Lung (tissue), 11 donors: ENCODE measurements at regions not wholly inside any gene's neighbourhood (a gene's known extent, or its start where the extent isn't known, plus 50 kb on each side); places are given as distances from the start of the nearest gene placed in this dataset.
A peak's percentile ranks its signal among the peaks of the same experiment; 100 is the strongest.

Experiments
- ATAC-seq: fragments of 200-7000 bp; cut with Tn5 transposase; one replicate; pipeline ENCODE4 v1.9.1; 2020; ENCODE audit warnings: moderate number of reproducible peaks; ENCODE audit not compliant: insufficient read depth, low FRiP score
- DNase-seq, 3 donors: peaks; one replicate each; pipeline ENCODE4 v3.0.0-alpha.2; 2013 to 2017
- H3K27ac ChIP-seq, 2 donors: one replicate each; pipeline ENCODE4 v1.5.1; 2013; ENCODE audit warnings: mild to moderate bottlenecking in 2 of 2, moderate library complexity in 2 of 2, control low read depth in 1 of 2, inconsistent platforms in 1 of 2, low read depth in 1 of 2, low read length in 1 of 2
- H3K27me3 ChIP-seq, 3 donors: one replicate each; pipeline ENCODE4 v1.5.1; 2013; ENCODE audit warnings: low read length in 2 of 3; ENCODE audit not compliant: control insufficient read depth in 3 of 3, insufficient read depth in 3 of 3
- H3K36me3 ChIP-seq, 4 donors: one replicate each; pipeline ENCODE4 v1.5.1; 2013; ENCODE audit warnings: low read length in 4 of 4, mild to moderate bottlenecking in 1 of 4, moderate library complexity in 1 of 4; ENCODE audit not compliant: control insufficient read depth in 4 of 4, insufficient read depth in 4 of 4
- H3K4me1 ChIP-seq, 5 donors: one replicate each; pipeline ENCODE4 v1.5.1; 2013; ENCODE audit warnings: low read length in 5 of 5, mild to moderate bottlenecking in 2 of 5, moderate library complexity in 1 of 5; ENCODE audit not compliant: control insufficient read depth in 5 of 5, insufficient read depth in 5 of 5
- H3K4me3 ChIP-seq: one replicate; pipeline ENCODE4 v1.5.1; 2013; ENCODE audit warnings: mild to moderate bottlenecking, control low read depth, moderate library complexity
- H3K9ac ChIP-seq, 2 donors: one replicate each; pipeline ENCODE4 v1.5.1; 2013; ENCODE audit warnings: low read length in 2 of 2, control low read depth in 1 of 2; ENCODE audit not compliant: insufficient read depth in 1 of 2
- H3K9me3 ChIP-seq, 4 donors: one replicate each; pipeline ENCODE4 v1.5.1; 2013; ENCODE audit warnings: low read length in 3 of 4, mild to moderate bottlenecking in 1 of 4, moderate library complexity in 1 of 4; ENCODE audit not compliant: control insufficient read depth in 4 of 4, insufficient read depth in 3 of 4
- WGBS, 2 donors: extraction: QIAGEN DNeasy Blood & Tissue Kit; methylation state at CpG; one replicate each; pipeline ENCODE4 v1.1.7; 2013; 5-methylcytosine and 5-hydroxymethylcytosine counted together
- TF ChIP-seq, protein P1 (sequence below): IDR thresholded peaks from 2 replicates; pipeline ENCODE4 v1.5.1; 2012; ENCODE audit warnings: mild to moderate bottlenecking; ENCODE audit errors: control extremely low read depth, extremely low read depth
- donor health status: control.
- donor health status: control.
- donor health status: Bipolar disorder and iron deficiency.
- donor health status: healthy.
- donor health status: DM: yes; HTN: yes; CAD: no.

DNA sequence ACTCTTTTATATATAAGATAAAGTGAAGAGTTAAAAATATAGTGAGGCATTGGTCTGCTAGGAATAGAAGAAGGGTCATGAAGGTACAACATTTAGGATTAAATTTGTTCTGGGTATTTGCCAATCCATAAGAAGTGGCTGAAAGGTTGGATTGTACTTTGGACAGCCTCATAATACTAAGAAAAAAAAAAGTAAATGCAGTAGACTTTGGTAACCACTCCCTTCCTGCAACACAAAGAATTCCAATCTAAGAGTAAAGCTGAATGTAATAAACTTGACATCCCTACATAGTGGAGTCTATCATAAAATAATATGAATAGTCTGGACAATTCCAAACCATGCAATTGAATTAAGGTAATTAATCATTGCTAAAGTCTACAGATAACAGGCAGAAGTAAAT lies 2294.4 kb downstream of the LRRC4C start:
- TF ChIP-seq, protein P1, sequence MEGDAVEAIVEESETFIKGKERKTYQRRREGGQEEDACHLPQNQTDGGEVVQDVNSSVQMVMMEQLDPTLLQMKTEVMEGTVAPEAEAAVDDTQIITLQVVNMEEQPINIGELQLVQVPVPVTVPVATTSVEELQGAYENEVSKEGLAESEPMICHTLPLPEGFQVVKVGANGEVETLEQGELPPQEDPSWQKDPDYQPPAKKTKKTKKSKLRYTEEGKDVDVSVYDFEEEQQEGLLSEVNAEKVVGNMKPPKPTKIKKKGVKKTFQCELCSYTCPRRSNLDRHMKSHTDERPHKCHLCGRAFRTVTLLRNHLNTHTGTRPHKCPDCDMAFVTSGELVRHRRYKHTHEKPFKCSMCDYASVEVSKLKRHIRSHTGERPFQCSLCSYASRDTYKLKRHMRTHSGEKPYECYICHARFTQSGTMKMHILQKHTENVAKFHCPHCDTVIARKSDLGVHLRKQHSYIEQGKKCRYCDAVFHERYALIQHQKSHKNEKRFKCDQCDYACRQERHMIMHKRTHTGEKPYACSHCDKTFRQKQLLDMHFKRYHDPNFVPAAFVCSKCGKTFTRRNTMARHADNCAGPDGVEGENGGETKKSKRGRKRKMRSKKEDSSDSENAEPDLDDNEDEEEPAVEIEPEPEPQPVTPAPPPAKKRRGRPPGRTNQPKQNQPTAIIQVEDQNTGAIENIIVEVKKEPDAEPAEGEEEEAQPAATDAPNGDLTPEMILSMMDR: no peak
- Histone ChIP-seq H3K27me3 (no peaks in the 10 kb centered on the region), H3K9ac (no peak overlapping the region), H3K36me3 (no peaks in the 10 kb centered on the region), H3K4me3 (no peak overlapping the region), H3K27ac (no peak overlapping the region), H3K9me3 (no peaks in the 10 kb centered on the region), H3K4me1 (no peaks in the 10 kb centered on the region)
- DNase-seq (no peak), ATAC-seq (no peak)

DNA sequence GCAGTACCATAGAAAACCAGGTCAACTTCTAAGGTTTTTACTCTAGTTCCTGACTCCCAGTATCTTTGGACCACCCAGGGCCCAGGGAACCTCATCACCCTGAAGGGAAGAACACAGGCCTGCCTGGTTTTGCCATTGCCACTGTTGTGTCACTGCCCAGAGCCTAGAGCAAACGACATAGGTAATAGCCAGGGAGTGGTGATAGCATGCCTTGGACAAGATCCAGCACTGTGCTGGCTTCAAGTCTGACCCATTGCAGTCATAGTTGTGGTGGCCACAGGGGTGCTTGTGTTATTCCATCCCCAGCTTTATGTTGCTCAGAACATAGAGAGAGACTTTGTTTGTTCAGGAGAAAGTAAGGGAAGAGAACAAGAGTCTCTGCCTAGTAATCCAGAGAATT lies 2310.2 kb downstream of the LRRC4C start:
- Histone ChIP-seq H3K36me3 (no peaks in the 10 kb centered on the region), H3K4me3 (no peak overlapping the region), H3K4me1 (peaks cover 0 to 11% (median 0%) of the 10 kb centered on the region in 5 donors), H3K9ac (no peak overlapping the region), H3K9me3 (peaks cover 0 to 3% (median under 1%) of the 10 kb centered on the region in 4 donors), H3K27me3 (no peaks in the 10 kb centered on the region), H3K27ac (no peak overlapping the region)
- no peak for DNase-seq
- TF ChIP-seq, protein P1: no peak
- WGBS, 2 donors: 51 to 63% methylated on average over 1 of the region's 1 CpG
- ATAC-seq: no peak

DNA sequence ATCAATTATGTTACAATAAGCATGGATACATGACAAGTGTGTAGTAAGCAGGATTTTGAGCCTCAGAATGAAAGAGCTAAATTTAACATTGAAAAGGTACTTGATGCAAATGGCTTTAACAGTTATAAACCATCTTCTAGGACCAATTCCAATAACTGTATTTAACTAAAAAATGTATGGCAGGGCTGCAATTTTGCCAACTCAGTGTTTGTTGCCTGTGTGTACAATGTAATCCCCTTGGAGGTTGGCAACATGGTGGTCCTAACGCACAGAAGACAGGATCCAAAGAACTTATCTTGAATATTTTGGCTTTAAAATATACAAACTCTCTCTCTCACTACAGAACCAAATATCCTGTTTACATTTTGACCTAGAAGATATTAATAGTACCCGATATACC lies 2314.1 kb downstream of the LRRC4C start:
- peaks cover 0 to 18% (median 0%) of the 10 kb centered on the region in 5 donors for H3K4me1 ChIP-seq
- H3K36me3 ChIP-seq: no peaks in the 10 kb centered on the region
- H3K9ac ChIP-seq: no peak overlapping the region
- DNase-seq: peak; percentile 30 to 72 (median 71)
- WGBS, 2 donors: 70 to 77% methylated on average over 2 of the region's 2 CpGs
- H3K27me3 ChIP-seq: no peaks in the 10 kb centered on the region
- H3K27ac ChIP-seq: no peak overlapping the region
- no peak for ATAC-seq
- no peak overlapping the region for H3K4me3 ChIP-seq
- TF ChIP-seq, protein P1: no peak
- peaks cover 0 to 3% (median 0%) of the 10 kb centered on the region in 4 donors for H3K9me3 ChIP-seq

DNA sequence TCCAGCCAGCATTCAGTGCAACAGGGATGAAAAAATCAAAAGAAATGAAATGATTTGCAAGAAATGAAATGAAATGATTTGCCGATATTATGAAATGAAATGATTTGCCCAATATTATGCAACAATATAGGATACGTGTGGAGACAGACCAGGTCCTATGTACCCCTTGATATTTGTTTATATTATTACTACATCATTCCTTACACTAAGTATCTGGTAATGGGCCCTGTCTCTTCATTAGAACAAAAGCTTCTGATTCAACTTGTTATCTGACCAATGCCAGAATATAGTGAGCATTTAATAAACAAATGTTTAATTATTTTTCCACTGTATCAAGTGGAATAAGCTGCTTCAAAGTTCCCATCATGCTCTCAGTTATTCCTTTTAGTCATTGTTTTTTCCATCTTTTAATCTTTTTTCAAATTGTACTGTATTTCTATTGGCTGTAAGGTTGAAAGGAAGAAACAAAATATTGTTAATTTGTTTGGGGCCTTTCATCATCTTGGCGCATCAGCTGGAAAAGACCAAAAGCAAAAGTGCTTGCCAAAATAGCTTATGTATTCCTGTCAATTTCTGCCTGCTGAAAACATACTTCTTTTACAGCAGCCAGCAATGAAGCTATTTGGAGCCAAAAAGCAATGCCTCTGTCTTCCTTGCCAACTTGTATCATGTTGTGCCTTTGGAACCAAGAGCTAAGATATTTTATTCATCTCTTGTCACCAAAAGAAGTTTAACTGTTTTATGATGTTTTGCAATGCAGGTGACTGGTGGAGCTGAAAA lies 2314.9 kb downstream of the LRRC4C start:
- TF ChIP-seq, protein P1: no peak
- Histone ChIP-seq H3K36me3 (no peaks in the 10 kb centered on the region), H3K27ac (no peak overlapping the region), H3K9me3 (peaks cover 0 to 3% (median 0%) of the 10 kb centered on the region in 4 donors), H3K9ac (no peak overlapping the region), H3K4me3 (no peak overlapping the region), H3K4me1 (peaks cover 0 to 20% (median 0%) of the 10 kb centered on the region in 5 donors), H3K27me3 (no peaks in the 10 kb centered on the region)
- DNase-seq (peak; percentile 68 to 93 (median 90)), ATAC-seq (no peak)
- 78 to 81% methylated on average over 3 of the region's 3 CpGs for WGBS, 2 donors
